ENCODE measurements at regions not wholly inside any gene's neighbourhood (a gene's known extent, or its start where the extent isn't known, plus 50 kb on each side); places are given as distances from the start of the nearest gene placed in this dataset.
"Not testable (repeated sequence)": the region's sequence is repeated elsewhere in the genome, so short reads cannot be mapped to it uniquely, and the experiment has no call there.

GRCh38 chr11:56876621-56877275, 112.0 kb upstream of the OR5AK2 start:
- DNase-seq = no peak

GRCh38 chr11:56855217-56855616, 106.7 kb upstream of the OR9G4 start:
- DNase-seq = no peak

GRCh38 chr11:56852131-56852530, 103.6 kb upstream of the OR9G4 start:
- no peak for DNase-seq

- DNase-seq = no peak
Measured at GRCh38 chr11:56849852-56850251, 101.4 kb upstream of the OR9G4 start.

- no peak for DNase-seq
Measured at GRCh38 chr11:56849250-56849649, 100.8 kb upstream of the OR9G4 start.

GRCh38 chr11:56848141-56848809, 99.8 kb upstream of the OR9G4 start:
- DNase-seq = no peak

- DNase-seq = no peak
Measured at GRCh38 chr11:56846631-56847576, 98.4 kb upstream of the OR9G4 start.

GRCh38 chr11:56845121-56845732, 96.7 kb upstream of the OR9G4 start:
- DNase-seq = no peak

GRCh38 chr11:56843816-56844215, 95.3 kb upstream of the OR9G4 start:
- DNase-seq = no peak

- peak; percentile 23 to 68 (median 37) for DNase-seq
Measured at GRCh38 chr11:56842814-56843794, 94.6 kb upstream of the OR9G4 start.

GRCh38 chr11:56841210-56841810, 92.8 kb upstream of the OR9G4 start:
- peak; percentile 63 to 68 (median 66) for DNase-seq

GRCh38 chr11:56827357-56827756, 78.9 kb upstream of the OR9G4 start:
- not testable (repeated sequence) for DNase-seq

- DNase-seq = no peak
Measured at GRCh38 chr11:56819916-56820315, 71.4 kb upstream of the OR9G4 start.

GRCh38 chr11:56817661-56818060, 69.2 kb upstream of the OR9G4 start:
- DNase-seq = no peak

GRCh38 chr11:56816259-56816658, 67.8 kb upstream of the OR9G4 start:
- no peak for DNase-seq

GRCh38 chr11:56808326-56808725, 59.8 kb upstream of the OR9G4 start:
- DNase-seq = no peak

- DNase-seq = no peak
Measured at GRCh38 chr11:56799691-56800210, 51.3 kb upstream of the OR9G4 start.

Data from suppressor macrophage (primary cell).